HCT116 (cell line): ENCODE measurements at regions not wholly inside any gene's neighbourhood (a gene's known extent, or its start where the extent isn't known, plus 50 kb on each side); places are given as distances from the start of the nearest gene placed in this dataset.

Experiments
- ATAC-seq: fragments of 200-7000 bp; cut with Tn5 transposase; 2 replicates; pipeline ENCODE4 v1.9.1; 2020; ENCODE audit warnings: mild to moderate bottlenecking, moderate library complexity
- BruUV-seq: library from RNA; stranded (reverse); fragments of 400-500 nt; replicated peaks from 2 replicates; lab custom pipeline; 2021; lab: Mats Ljungman, UMichigan
- CTCF ChIA-PET: fragments of 300-600 bp; sonication (Branson Sonifier 250); formaldehyde crosslinking; loops from one replicate; lab custom pipeline; 2021; ENCODE audit warnings: antibody characterized with exemption; lab: Charles Lee
- POLR2A ChIA-PET: fragments of 300-600, 350-600 bp; sonication (Branson Sonifier 250); formaldehyde crosslinking; loops from one replicate; lab custom pipeline; 2021; ENCODE audit warnings: antibody characterized with exemption; lab: Charles Lee
- RAD21 ChIA-PET, 2 experiments: fragments of 300-600 bp; sonication (Branson Sonifier 250); formaldehyde crosslinking; loops; one replicate each; lab custom pipeline; 2023; ENCODE audit warnings: low total read pairs in 2 of 2; ENCODE audit not compliant: uncharacterized antibody in 2 of 2, unreplicated experiment in 2 of 2, low non-redundant PET in 1 of 2; lab: Charles Lee
- DNase-seq: peaks from one replicate; pipeline ENCODE4 v3.0.0-alpha.2; 2010; ENCODE audit warnings: low read depth, low spot score
- H2AFZ ChIP-seq: fragments of 200-600 bp; shearing (Covaris generic), sonication (generic); 2 replicates; pipeline ENCODE4 v1.6.1; 2017; ENCODE audit warnings: low read depth, mixed run types, mixed read lengths, antibody characterized with exemption, low read length; ENCODE audit not compliant: poor library complexity, severe bottlenecking
- H3K27ac ChIP-seq: 2 replicates; pipeline ENCODE4 v1.5.1; 2012; ENCODE audit warnings: low read depth, low read length
- H3K27me3 ChIP-seq: fragments of 200-600 bp; sonication (generic); 2 replicates; pipeline ENCODE4 v1.6.1; 2016; ENCODE audit warnings: mixed run types, low read length, mixed read lengths; ENCODE audit not compliant: insufficient read depth
- H3K36me3 ChIP-seq, 2 experiments: fragments of 200-500 bp in 1 of 2; fragments of 200-600 bp in 1 of 2; sonication (Bioruptor generic) in 1 of 2; sonication (generic) in 1 of 2; 2 replicates each; pipeline versions ENCODE4 v1.5.1 to v1.6.1; 2014 to 2016; ENCODE audit warnings: low read length in 2 of 2, inconsistent platforms in 1 of 2, mixed read lengths in 1 of 2, mixed run types in 1 of 2; ENCODE audit not compliant: insufficient read depth in 2 of 2, control insufficient read depth in 1 of 2
- H3K4me1 ChIP-seq, 2 experiments: fragments of 200-600 bp in 1 of 2; sonication (generic) in 1 of 2; 2 replicates each; pipeline versions ENCODE4 v1.5.1 to v1.6.1; 2012 to 2017; ENCODE audit warnings: low read length in 2 of 2, inconsistent platforms in 1 of 2, mild to moderate bottlenecking in 1 of 2, mixed read lengths in 1 of 2, mixed run types in 1 of 2, moderate library complexity in 1 of 2; ENCODE audit not compliant: insufficient read depth in 2 of 2, control insufficient read depth in 1 of 2
- H3K4me2 ChIP-seq: fragments of 200-600 bp; sonication (generic); 2 replicates; pipeline ENCODE4 v1.6.1; 2017; ENCODE audit warnings: mixed run types, low read length, mixed read lengths
- H3K4me3 ChIP-seq, 2 experiments: fragments of 200-600 bp in 1 of 2; sonication (generic) in 1 of 2; replicated peaks in 1 of 2; 2 replicates each; pipeline ENCODE4 v1.5.1; 2011 to 2016; ENCODE audit warnings: low read length in 2 of 2, control low read depth in 1 of 2, low read depth in 1 of 2, mild to moderate bottlenecking in 1 of 2, mixed read lengths in 1 of 2, mixed run types in 1 of 2
- H3K79me2 ChIP-seq: fragments of 200-600 bp; sonication (generic); 2 replicates; pipeline ENCODE4 v1.6.1; 2017; ENCODE audit warnings: mild to moderate bottlenecking, mixed run types, low read length, moderate library complexity, mixed read lengths; ENCODE audit not compliant: insufficient read depth
- H3K9ac ChIP-seq: fragments of 200-600 bp; sonication (generic); 2 replicates; pipeline ENCODE4 v1.6.1; 2016; ENCODE audit warnings: low read length, mixed read lengths
- H3K9me2 ChIP-seq: fragments of 200-600 bp; sonication (generic), shearing (Covaris generic); 2 replicates; pipeline ENCODE4 v1.6.1; 2017; ENCODE audit warnings: mixed run types, mild to moderate bottlenecking, moderate library complexity; ENCODE audit not compliant: insufficient read depth
- H3K9me3 ChIP-seq, 2 experiments: fragments of 200-500 bp in 1 of 2; fragments of 200-600 bp in 1 of 2; sonication (Bioruptor generic) in 1 of 2; sonication (generic) in 1 of 2; 2 replicates each; pipeline ENCODE4 v1.6.1; 2014 to 2017; ENCODE audit warnings: low read length in 2 of 2, mixed read lengths in 2 of 2, inconsistent platforms in 1 of 2, low read depth in 1 of 2, mild to moderate bottlenecking in 1 of 2, mixed run types in 1 of 2, moderate library complexity in 1 of 2; ENCODE audit not compliant: control insufficient read depth in 1 of 2, insufficient read depth in 1 of 2
- H4K20me1 ChIP-seq: fragments of 200-600 bp; sonication (generic), shearing (Covaris generic); 2 replicates; pipeline ENCODE4 v1.6.1; 2017; ENCODE audit warnings: mixed run types, mild to moderate bottlenecking, moderate library complexity; ENCODE audit not compliant: insufficient read depth
- CEBPB ChIP-seq: IDR thresholded peaks from 2 replicates; pipeline ENCODE4 v1.6.1; 2012; ENCODE audit warnings: low read depth
- EZH2 ChIP-seq: fragments of 200-600 bp; sonication (generic); IDR thresholded peaks from 2 replicates; pipeline ENCODE4 v1.6.1; 2017; ENCODE audit warnings: antibody characterized with exemption, mixed run types
- POLR2AphosphoS5 ChIP-seq: IDR thresholded peaks from 2 replicates; pipeline ENCODE4 v1.6.1; 2011; ENCODE audit warnings: mild to moderate bottlenecking, low read depth, low read length, moderate library complexity
- RAD21 ChIP-seq: IDR thresholded peaks from 2 replicates; pipeline ENCODE4 v1.6.1; 2012; ENCODE audit warnings: low read depth, mild to moderate bottlenecking
- SIN3A ChIP-seq: IDR thresholded peaks from 2 replicates; pipeline ENCODE4 v1.6.1; 2012; ENCODE audit warnings: low read depth
- SP1 ChIP-seq: IDR thresholded peaks from 2 replicates; pipeline ENCODE4 v1.6.1; 2012; ENCODE audit warnings: low read depth
- SRF ChIP-seq: IDR thresholded peaks from 2 replicates; pipeline ENCODE4 v1.6.1; 2012; ENCODE audit warnings: low read depth
- ZFX ChIP-seq: fragments of 450-650 bp; IDR thresholded peaks from 2 replicates; pipeline ENCODE4 v1.6.1; 2017
- ZNF274 ChIP-seq: fragments of 200-500 bp; sonication (Bioruptor generic); IDR thresholded peaks from 2 replicates; pipeline ENCODE4 v1.6.1; 2014; ENCODE audit warnings: mild to moderate bottlenecking, low read depth, low read length, inconsistent platforms
- intact Hi-C: fragments of 100-400 bp; cut with micrococcal nuclease; formaldehyde crosslinking; loops from 2 replicates; pipeline ENCODE4 v1.10.0; 2022
- TF ChIP-seq, protein P1 (sequence below): IDR thresholded peaks from 2 replicates; pipeline ENCODE4 v1.6.1; 2012; ENCODE audit warnings: low read depth
- TF ChIP-seq, protein P2 (sequence below): IDR thresholded peaks from 2 replicates; pipeline ENCODE4 v1.6.1; 2011; ENCODE audit warnings: mild to moderate bottlenecking, low read length, moderate library complexity; ENCODE audit not compliant: insufficient replicate concordance; ENCODE audit errors: extremely low read depth
- TF ChIP-seq, protein P3 (sequence below): IDR thresholded peaks from 2 replicates; pipeline ENCODE4 v1.6.1; 2012

DNA sequence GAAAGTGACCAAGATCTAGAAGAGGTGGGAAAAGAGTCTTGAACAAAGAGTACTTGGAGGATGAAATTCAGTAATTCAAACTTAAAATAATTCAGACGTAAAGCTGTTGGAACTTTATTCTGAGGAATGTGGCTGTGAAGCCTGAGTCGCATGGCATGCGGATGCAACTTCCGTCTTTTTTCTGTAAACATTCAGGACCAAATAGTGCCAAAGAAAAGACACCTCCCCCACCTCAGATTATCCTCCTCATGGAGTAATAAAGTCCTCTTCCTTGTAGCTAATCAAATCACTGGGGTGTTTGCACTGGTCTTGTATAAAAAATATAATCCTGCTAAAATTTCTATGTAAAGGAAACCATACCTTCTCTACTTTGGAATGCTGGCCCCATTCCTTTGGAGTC, 790.4 kb downstream of the TSN start:
- no peak for DNase-seq
- no peaks in the 10 kb centered on the region for H3K4me1 ChIP-seq
- no peak overlapping the region for H3K27ac ChIP-seq
- no peak overlapping the region for H3K4me2 ChIP-seq
- intact Hi-C loops, result no loop called here
- peaks cover 4 to 5% of the 10 kb centered on the region in 2 experiments; a peak in 2 of 4 replicates for H3K9me3 ChIP-seq
- no peak overlapping the region for H3K4me3 ChIP-seq
- H3K79me2 ChIP-seq, result no peaks in the 10 kb centered on the region
- no peak for ATAC-seq
- no peaks in the 10 kb centered on the region for H3K9me2 ChIP-seq
- ChIA-PET RAD21 (no interaction called here), CTCF (no interaction called here)
- H4K20me1 ChIP-seq, result no peaks in the 10 kb centered on the region
- no TSS peak for BruUV-seq
- H3K36me3 ChIP-seq, result no peaks in the 10 kb centered on the region
- TF ChIP-seq CEBPB (no peak), ZFX (no peak), SRF (no peak), POLR2AphosphoS5 (no peak), SP1 (no peak), RAD21 (no peak), SIN3A (no peak), ZNF274 (no peak), EZH2 (no peak)
- TF ChIP-seq, protein P1, sequence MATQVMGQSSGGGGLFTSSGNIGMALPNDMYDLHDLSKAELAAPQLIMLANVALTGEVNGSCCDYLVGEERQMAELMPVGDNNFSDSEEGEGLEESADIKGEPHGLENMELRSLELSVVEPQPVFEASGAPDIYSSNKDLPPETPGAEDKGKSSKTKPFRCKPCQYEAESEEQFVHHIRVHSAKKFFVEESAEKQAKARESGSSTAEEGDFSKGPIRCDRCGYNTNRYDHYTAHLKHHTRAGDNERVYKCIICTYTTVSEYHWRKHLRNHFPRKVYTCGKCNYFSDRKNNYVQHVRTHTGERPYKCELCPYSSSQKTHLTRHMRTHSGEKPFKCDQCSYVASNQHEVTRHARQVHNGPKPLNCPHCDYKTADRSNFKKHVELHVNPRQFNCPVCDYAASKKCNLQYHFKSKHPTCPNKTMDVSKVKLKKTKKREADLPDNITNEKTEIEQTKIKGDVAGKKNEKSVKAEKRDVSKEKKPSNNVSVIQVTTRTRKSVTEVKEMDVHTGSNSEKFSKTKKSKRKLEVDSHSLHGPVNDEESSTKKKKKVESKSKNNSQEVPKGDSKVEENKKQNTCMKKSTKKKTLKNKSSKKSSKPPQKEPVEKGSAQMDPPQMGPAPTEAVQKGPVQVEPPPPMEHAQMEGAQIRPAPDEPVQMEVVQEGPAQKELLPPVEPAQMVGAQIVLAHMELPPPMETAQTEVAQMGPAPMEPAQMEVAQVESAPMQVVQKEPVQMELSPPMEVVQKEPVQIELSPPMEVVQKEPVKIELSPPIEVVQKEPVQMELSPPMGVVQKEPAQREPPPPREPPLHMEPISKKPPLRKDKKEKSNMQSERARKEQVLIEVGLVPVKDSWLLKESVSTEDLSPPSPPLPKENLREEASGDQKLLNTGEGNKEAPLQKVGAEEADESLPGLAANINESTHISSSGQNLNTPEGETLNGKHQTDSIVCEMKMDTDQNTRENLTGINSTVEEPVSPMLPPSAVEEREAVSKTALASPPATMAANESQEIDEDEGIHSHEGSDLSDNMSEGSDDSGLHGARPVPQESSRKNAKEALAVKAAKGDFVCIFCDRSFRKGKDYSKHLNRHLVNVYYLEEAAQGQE, result no peak
- TF ChIP-seq, protein P2, sequence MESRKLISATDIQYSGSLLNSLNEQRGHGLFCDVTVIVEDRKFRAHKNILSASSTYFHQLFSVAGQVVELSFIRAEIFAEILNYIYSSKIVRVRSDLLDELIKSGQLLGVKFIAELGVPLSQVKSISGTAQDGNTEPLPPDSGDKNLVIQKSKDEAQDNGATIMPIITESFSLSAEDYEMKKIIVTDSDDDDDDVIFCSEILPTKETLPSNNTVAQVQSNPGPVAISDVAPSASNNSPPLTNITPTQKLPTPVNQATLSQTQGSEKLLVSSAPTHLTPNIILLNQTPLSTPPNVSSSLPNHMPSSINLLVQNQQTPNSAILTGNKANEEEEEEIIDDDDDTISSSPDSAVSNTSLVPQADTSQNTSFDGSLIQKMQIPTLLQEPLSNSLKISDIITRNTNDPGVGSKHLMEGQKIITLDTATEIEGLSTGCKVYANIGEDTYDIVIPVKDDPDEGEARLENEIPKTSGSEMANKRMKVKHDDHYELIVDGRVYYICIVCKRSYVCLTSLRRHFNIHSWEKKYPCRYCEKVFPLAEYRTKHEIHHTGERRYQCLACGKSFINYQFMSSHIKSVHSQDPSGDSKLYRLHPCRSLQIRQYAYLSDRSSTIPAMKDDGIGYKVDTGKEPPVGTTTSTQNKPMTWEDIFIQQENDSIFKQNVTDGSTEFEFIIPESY, result no peak
- TF ChIP-seq, protein P3, sequence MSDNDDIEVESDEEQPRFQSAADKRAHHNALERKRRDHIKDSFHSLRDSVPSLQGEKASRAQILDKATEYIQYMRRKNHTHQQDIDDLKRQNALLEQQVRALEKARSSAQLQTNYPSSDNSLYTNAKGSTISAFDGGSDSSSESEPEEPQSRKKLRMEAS, result no peak
- TF ChIP-seq, all 23 proteins: peak for 0
- Histone ChIP-seq H3K27me3 (no peaks in the 10 kb centered on the region), H3K9ac (no peak overlapping the region), H2AFZ (no peak overlapping the region)
- POLR2A ChIA-PET, result no interaction called here
